B cell (primary cell): ENCODE measurements at regions not wholly inside any gene's neighbourhood (a gene's known extent, or its start where the extent isn't known, plus 50 kb on each side); places are given as distances from the start of the nearest gene placed in this dataset.

Experiments used
- CTCF ChIP-seq: fragments of 200-600 bp; IDR thresholded peaks from one replicate; pipeline ENCODE4 v1.8.0; 2022; ENCODE audit warnings: antibody characterized with exemption, mild to moderate bottlenecking
- EZH2 ChIP-seq: IDR thresholded peaks from 2 replicates; pipeline ENCODE4 v1.6.1; 2012; ENCODE audit warnings: borderline replicate concordance, low read depth, mild to moderate bottlenecking, moderate library complexity, low read length; ENCODE audit not compliant: insufficient read depth, poor library complexity, severe bottlenecking

- TF ChIP-seq CTCF (no peak), EZH2 (no peak)
These were observed 84.5 kb upstream of the ADGRL4 start for GRCh38 chr1:79090985-79091384.
